ENCODE measurements at regions not wholly inside any gene's neighbourhood (a gene's known extent, or its start where the extent isn't known, plus 50 kb on each side); places are given as distances from the start of the nearest gene placed in this dataset.
A peak's percentile ranks its signal among the peaks of the same experiment; 100 is the strongest.
"Not testable (repeated sequence)": the region's sequence is repeated elsewhere in the genome, so short reads cannot be mapped to it uniquely, and the experiment has no call there.

DNA sequence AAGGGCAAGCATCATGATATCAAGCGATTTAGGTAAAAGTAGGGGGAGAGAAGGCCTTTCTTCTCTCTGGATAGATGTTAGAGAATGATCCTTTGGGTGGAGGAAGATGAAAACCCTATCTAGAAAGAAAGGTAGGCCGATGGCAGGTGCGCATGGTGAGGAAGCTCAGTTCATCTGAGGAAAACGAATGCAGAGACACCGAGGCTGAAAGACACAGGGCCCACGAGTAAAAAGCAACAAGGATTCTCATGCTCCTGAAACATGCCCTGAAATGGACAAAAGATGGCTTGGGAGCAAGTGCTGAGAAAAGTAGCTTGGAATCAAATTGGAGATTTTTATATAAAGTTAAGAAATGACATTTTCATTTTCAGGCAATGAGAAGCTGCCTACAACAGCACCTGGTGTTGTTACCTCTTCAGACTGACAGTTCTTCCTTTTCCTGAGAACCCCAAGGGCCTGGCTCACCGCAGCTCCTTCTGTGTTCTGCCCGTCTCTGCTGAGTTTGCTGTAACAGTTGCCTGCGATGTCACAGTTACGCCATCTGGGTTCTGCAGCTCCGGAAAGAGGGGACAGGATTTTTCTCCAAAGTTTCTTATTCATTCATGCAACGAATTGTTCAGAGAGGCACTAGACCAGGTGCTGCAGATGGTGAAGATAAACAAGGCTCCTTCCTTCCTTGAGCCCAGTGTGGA is 402.0 kb upstream of the KLF6 start:
- no peak for DNase-seq

DNA sequence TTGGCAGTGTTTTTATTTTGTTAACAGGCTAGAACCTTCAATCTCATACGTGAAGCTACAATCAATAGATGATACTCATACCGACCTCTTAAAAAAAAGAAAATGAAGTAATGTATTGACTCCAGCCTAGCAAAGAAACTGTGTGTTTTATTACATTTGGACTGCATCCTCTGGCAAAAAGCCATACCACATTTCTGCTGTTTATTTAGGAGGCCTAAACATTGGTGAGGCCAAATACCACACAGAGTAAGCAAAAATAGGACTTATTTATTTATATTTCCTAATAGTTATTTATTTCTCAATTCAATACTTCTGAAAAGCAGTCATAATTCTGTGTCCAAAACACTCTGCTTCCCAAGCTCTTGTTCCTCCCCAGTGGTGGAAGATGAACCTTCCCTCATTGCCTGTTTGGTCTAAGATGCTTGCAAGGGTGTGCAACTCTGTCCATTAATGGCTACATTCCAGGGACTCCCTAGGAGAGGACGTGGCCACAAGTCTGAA is 398.8 kb upstream of the KLF6 start:
- no peak for DNase-seq

DNA sequence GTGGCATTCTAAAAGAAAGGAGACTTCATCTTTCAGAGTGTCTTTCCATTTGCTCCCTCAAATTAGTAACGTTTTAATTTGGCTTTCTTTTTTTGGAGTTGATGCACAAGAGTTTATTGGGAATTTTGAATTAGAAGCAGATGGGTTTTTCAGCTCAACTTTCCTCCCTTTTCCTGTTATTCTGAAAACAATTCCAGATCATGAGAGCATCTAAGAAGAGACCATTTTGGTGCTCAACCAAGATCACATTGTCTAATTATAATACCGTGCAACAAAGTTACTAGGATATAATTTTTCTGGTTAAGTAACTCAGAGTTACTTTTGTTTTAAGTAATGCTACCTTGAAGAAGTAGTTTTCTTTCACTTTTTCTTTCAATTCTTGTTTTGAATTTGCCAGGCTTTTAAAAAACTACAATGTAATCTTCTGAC is 396.6 kb upstream of the KLF6 start:
- DNase-seq, result peak; percentile 31

DNA sequence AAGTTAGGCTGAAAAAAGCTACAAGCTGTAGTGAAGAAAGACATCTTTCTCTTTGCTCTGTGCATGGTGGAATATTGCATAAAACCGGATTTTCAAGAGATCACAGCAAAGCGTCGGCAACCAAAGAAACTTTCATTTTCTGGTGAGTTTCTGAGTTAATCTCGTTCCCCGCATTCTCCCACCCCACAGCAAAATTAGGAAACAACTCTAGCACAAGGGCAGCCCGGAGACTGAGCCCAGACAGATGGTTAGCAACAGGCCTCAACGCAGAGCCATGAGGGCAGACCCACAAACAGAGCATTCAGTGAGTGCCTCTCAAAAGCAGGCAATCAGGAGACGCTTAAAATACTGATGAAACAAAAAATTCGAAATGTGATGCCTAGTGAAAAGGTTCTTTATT is 396.1 kb upstream of the KLF6 start:
- DNase-seq, result no peak

DNA sequence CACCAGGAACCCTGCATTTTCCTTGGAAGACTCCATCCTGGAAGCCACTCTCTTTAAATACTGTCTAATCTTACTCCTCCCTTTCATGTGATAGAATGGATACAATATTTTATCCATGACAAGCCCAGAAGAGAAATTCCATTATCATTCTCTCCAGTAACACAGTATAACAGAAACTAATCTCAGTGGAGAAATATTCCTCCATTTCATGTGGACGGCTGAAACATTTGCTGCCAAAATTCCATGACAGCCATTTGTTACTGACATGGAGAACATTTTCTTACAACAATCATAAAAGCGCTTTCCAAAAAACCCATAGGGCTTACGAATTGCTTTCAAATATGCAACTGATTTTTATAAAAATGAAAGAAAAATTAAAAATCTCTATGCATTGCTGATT is 392.8 kb upstream of the KLF6 start:
- DNase-seq, result no peak

DNA sequence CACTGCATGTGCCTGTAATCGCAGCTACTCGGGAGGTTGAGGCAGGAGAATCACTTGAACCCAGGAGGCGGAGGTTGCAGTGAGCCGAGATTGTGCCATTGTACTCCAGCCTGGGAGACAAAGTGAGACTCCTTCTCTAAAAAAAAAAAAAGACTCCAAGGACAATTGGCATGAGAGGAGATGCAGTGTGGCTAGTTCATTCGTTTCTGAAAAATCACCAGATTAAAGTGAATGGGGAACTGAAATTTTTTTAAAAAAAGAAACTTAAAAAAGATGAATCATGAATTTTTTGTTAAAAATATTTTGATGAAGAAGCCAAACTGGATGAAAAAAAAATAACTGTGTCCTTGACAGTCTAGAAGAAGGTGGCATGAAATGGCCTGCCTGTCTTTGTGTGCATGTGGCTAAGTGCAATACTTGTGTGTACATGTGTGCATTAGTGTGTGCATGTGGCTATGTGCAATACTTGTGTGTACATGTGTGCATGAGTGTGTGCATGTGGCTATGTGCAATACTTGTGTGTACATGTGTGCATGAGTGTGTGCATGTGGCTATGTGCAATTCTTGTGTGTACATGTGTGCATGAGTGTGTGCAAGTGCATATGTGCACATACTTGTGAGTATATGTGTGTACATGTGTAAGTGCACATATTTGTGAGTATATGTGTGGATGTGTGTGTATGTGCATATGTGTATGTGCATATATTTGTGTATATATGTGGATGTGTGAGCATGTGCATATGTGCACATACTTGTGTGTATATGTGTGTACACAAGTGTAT is 391.7 kb upstream of the KLF6 start:
- no peak for DNase-seq

DNA sequence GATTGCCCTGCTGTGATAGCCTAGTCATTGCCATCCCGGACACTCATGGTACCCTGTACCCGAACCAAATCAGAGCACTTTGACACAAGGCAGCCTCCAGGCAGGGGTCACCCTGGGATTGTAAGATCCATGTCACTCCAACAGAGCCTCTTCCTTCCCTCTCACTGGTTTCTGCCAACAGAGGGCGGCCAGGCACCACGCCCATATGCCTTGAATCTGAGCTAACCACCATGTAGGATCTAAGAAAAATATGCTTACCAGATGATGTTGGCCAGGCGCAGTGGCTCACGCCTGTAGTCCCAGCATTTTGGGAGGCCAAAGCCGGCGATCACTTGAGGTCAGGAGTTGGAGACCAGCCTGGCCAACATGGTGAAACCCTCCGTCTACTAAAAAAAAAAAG is 389.2 kb upstream of the KLF6 start:
- DNase-seq, result no peak

DNA sequence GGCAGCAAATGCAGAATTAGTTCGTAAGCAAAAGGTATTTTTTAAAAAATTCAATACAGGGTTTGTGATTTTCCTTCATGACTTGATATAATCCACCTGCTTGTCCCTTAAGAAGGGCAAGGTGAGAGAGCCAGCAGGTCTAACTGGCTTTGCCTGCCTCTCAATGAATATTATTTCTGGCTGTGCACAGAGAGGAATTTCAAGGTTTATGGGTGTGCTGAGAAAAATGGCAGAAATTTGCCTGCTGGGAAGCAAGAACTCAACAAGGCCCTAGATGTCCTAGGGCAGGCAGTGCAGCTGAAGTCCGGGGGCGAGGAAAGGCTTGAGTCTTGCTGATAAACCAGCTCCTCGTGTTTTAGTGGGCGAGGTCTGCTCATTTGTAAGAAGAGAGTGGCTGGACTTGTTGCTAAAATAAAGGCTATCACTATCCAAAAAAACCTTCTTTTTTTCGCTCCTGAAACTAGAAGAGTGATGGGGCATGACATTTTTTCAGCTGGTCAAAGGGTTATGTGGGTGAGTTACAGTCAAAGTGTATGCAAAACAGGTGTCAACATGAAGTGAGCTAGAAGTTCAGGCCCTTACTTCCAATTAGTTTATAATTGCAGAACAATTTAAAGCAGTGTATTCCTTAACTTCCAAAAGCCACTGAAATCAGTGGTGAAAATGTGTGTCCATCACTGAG is 385.8 kb upstream of the KLF6 start:
- no peak for DNase-seq

DNA sequence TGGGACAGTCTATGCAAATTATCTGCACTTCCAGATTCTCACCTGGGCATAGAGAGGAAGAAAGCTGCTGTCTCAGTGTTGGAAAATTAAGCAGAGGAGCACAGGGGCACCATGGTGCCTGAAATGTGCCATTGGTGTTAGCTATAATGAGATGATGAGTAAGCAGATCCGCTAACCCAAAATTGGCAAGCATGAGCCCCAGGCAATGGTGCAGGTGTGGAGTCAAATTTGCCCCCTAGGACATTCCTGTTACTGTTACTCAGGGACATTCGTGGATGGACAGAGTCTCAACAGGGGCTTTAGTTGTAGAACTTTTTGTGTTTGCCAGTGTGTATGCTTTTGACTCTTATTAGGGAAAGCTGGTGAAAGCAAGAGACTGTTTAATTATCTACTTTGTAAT is 385.2 kb upstream of the KLF6 start:
- no peak for DNase-seq

DNA sequence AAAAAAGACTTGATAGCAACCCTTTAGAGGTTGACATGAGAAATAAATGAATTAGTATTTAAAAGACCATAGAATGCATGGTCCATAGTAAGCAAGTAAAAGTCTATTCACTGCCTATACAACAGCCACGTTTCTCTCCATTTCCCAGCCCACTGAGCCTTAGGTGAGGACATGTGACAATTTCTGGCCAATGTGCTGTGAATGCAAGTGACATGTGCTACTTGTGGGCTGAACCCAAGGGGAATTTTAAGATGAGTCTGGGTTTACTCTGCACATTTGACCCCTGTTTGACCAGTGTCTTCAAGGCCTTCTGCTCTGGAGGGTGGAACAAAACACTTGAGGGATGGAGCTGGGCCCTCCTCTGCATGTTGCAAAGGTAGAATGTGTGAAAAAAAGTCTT is 384.4 kb upstream of the KLF6 start:
- DNase-seq, result no peak

DNA sequence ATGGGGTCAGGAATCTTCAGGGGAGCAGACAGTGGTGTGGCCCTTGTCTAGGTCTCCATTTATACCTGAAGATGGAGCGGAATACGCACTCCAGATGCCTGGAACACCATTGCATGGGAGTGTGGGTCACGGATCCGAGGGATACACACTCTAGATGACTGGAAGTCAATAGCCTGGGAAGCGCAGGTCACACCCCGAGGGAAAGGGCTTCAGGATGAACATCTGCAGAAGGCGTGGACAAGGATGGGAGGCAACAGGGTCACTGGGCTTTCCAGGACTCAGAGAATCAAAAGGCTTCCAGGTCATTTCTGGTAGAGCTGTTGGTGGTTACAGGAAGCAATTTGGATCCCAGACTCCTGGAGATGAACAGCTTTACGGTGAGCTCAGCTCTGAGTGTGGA is 382.2 kb upstream of the KLF6 start:
- no peak for DNase-seq

DNA sequence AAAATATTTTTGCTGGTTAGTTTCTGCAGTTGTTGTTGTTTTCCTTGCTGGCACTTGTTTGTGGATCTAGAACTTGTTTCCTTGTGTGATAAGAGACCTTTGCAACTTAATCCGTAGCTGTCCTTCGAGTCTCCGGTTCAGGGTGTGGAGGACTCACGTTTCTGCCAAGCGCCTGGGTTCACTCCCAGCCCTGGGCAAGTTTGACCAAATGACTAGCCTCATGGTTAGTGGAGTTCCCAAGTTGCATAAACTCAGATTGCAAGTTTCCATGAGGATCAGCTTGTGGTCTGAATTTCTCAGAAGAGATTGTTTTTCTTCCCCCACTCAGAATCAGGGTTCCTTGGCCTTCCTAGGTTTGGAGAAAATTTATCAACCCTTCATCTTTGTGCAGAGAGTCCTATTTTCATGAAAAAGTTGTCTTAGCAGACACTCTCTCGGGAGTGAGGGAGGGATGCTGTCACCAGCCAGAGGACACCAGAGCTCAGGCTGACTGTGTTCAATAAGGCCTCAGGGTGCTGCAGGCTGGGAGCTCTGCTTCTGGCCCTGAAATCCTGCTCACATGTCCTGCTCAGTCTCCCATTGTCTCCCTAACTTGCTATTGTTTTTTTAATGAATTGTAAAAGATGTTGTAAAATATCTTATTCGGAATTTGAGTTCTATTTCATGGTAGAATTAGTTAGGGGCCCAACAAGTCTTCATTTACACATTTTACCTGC is 377.7 kb upstream of the KLF6 start:
- no peak for DNase-seq

DNA sequence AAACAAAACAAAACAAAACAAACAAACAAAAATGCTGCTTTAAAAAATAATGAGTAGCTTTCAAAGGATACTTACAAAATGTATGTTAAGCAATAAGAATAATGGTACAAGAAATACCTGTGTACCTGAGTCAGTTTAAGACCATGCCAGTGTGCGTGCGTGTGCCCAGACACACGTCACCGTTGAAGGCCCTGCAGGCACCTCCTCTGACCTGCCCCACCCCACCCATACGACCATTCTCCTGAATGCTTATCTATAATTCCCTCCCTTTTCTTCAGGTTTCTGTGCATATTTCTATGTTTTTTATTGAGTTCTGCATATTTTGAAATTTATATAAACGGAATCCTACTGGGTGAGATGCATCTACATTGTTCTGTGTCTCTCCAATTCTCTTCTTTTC is 374.2 kb upstream of the KLF6 start:
- no peak for DNase-seq

DNA sequence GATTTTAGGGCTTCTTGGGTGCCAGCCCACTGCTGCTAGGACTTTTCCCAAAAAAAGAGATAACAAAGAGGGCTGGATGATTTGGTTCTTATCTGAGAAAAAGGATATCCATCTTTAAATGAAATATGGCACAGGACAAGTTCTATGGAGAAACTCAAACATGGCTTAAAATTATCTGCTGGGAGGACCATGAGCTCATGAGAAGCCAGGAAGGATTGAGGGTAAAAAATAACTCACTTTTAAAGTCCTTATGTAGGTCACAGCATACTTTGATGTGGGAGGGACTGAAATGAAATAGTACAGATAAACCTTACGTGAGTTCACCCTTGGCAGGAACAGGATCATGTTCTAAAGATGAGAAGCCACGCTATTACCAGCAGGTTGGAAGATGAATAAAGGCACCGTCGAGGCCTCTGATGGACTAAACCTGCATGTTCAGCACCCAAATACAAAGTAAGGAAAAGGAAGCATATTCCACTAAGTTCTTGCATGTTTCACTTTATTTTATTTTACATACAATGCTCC is 369.2 kb upstream of the KLF6 start:
- DNase-seq, result no peak

DNA sequence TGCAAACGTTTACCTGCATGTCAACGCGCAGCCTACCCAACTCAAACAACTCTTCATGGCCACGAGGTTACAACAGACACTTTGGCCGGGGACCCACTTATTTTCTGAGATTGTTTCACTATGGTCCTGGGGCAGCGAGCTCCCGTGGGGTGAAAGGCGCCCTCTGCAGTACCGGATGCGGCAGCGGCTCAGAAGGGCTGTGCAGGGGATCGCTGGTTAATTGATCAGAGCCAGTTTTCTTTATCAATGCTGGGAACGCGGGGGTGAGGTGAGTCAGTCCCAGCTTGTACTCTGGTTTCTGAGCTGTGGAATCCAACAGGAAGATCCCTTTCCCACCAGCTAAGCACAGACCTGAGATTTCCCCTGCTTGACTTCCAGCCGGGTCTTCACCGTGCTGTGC is 366.5 kb upstream of the KLF6 start:
- no peak for DNase-seq

DNA sequence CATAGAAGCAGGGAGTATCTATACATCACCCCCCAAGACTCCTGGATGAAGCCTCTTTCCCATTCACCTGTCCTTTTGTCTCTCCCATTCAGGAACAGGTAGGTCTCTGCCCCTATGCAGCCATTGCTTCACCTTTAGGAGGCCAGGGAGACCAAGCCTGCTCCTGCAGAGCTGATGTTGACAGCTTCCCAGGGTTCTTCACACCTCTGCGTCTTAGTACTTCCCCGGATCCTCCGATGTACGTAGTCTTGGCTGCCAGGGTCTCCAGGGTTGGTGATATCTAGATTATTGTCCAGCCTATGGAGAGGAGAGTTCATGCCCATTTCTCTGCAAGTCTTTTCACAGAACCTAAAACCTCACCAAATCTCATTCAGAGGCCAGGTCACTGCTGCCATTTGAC is 365.7 kb upstream of the KLF6 start:
- DNase-seq, result no peak

DNA sequence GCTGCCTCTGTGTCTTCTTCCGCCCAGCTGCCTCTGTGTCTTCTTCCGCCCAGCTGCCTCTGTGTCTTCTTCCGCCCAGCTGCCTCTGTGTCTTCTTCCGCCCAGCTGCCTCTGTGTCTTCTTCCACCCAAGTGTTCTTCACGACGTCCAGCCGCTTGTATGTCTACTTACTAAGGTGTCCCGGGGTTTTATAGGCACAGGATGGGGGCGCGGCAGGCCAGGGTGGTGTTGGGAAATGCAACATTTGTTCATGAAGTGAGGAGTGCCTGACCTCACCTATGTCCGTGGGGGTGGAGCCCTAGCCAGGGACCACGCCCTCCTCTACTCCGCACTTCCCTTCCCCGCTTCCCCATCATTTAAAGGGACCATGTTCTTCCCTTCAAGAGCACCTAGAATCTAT is 364.5 kb upstream of the KLF6 start:
- DNase-seq, result not testable (repeated sequence)

DNA sequence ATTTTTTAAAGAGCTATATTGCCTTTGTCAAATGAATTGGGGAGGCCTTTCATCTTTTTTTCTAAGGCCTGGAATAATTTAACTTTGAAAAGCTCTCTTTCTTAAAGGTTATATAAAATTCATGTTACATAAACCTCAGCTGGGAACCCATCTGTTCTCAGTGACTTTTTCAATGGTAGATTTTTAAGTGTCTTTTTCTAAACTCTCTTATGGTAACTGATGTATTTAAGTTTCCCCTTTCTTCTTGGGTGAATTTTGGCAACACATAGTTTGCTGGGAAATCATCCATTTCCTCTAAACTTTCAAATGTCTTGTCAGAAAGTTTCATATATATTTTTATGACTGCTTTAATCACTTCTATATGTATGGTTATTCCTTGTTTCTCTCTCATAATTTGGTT is 362.2 kb upstream of the KLF6 start:
- DNase-seq, result no peak

DNA sequence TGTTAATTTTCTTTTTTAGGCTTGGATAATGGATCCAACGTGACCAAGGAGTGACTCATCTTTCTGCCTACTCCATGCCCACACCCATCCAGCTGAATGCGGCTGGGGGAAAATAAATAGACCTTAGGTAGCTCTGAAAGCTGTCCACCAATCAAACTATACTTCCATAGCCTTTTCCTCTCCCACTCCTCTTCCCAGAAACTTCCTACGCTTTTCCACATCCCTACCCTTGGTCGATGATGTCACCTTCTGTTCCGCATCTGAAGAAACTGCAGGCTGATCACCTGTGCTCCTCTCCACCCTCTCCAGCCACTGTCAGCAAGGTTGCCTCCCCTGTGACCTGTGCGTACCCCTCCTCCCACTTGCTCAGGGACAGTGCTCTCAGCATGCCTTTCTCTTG is 359.8 kb upstream of the KLF6 start:
- DNase-seq, result no peak

DNA sequence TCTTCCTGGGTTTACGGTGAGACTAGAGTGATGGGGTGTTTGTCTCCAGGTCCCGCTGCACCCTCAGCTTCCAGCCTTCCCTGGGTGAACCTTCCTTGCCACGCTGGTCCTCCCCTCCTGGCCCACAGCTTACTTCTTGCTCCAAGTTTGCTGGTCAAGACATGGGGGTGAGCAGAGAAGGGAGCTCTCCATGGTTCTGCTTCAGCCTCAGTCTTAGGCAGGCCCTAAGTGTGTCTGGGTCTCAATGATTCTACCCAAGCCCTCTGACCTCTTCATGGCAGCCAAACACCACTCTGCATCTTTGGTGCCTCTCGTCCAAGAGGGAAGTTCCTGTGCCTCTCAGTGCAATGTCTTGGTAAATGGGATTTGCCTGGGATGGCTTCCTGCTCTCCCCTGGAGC is 356.5 kb upstream of the KLF6 start:
- no peak for DNase-seq

DNA sequence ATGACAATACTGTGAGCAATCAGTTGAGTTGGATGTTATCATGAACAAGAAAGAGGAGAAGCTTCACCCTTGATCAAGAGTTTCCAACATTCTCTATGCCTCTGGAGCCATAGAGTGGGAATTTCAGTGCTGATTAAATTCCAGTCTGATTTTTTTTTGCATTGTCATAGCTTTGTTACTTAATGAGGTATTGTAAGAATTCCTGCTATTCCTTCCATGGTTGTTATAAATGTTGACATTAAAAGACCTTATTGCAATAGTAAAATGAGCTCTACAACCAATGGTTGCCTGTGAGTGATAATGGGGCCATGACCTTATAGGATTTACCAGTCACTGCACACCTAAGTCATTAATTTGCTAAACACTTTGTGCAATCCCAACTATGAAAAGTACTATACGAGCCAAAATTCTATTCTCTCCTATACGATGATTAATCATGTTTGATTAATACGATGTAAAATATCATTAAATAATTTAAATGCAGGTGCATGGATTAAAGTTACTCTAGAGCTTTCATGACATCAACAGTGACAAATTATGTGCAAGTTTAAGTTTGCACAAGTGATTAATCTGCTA is 353.2 kb upstream of the KLF6 start:
- no peak for DNase-seq

DNA sequence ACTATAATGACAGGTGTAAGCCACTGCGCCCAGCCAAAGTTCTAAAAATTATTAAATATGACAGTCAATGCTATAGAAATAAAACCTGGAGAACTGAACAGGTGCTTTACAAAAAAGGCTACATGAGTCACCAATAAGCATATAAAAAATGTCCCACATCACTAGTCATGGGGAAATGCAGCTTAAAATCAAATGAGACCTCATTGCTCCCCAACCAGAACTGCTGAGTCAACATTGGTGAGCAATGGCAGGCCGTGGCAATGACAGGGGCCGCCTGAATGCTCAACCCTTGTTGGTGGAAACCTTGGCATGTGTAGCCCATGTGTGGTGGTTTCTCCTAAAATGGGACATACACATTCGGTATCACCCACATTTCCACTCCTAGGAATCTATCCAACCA is 352.3 kb upstream of the KLF6 start:
- no peak for DNase-seq

DNA sequence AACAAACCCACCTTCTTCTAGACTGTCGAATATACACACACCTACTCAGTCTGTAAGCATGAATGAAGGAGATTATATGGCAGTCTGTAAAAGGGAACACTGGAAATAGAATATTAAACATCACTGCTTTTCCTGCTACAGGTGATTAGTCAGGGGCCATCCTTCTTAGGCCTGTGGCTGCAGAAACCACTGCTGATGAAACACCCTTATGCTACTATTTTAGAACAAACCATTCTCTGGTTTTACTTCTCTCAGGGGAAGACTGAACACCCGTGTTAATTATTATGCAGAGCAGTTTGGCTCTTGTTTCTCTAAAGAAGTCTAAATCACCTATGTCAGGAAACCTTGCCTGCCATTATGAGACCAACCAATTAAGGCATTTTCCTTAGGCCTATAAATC is 351.1 kb upstream of the KLF6 start:
- DNase-seq, result peak; percentile 26
